ENCODE measurements at regions not wholly inside any gene's neighbourhood (a gene's known extent, or its start where the extent isn't known, plus 50 kb on each side); places are given as distances from the start of the nearest gene placed in this dataset.

GRCh38 chr13:85283408-85283807 is 515.8 kb downstream of the SLITRK6 start:
- no peak overlapping the region for H3K27ac ChIP-seq
- TF ChIP-seq CTCF (conservative IDR thresholded peaks at IDR 0.05): no peak

GRCh38 chr13:85282876-85283275 is 516.3 kb downstream of the SLITRK6 start:
- TF ChIP-seq CTCF (conservative IDR thresholded peaks at IDR 0.05): no peak
- no peak overlapping the region for H3K27ac ChIP-seq

- H3K27ac ChIP-seq: no peak overlapping the region
- no peak for TF ChIP-seq CTCF (conservative IDR thresholded peaks at IDR 0.05)
Measured at GRCh38 chr13:85278851-85279250, 520.4 kb downstream of the SLITRK6 start.

- no peak for TF ChIP-seq CTCF (conservative IDR thresholded peaks at IDR 0.05)
- no peak overlapping the region for H3K27ac ChIP-seq
Measured at GRCh38 chr13:85277748-85278147, 521.5 kb downstream of the SLITRK6 start.

GRCh38 chr13:85266771-85267170 is 532.4 kb downstream of the SLITRK6 start:
- H3K27ac ChIP-seq: no peak overlapping the region
- TF ChIP-seq CTCF (conservative IDR thresholded peaks at IDR 0.05): no peak

GRCh38 chr13:85266331-85266730 is 532.9 kb downstream of the SLITRK6 start:
- no peak overlapping the region for H3K27ac ChIP-seq
- TF ChIP-seq CTCF (conservative IDR thresholded peaks at IDR 0.05): no peak

- no peak overlapping the region for H3K27ac ChIP-seq
- TF ChIP-seq CTCF (conservative IDR thresholded peaks at IDR 0.05): no peak
Measured at GRCh38 chr13:85265296-85265695, 533.9 kb downstream of the SLITRK6 start.

GRCh38 chr13:85262499-85262898 is 536.7 kb downstream of the SLITRK6 start:
- no peak for TF ChIP-seq CTCF (conservative IDR thresholded peaks at IDR 0.05)
- H3K27ac ChIP-seq: no peak overlapping the region

Data from VCaP (cell line).